ENCODE measurements at regions not wholly inside any gene's neighbourhood (a gene's known extent, or its start where the extent isn't known, plus 50 kb on each side); places are given as distances from the start of the nearest gene placed in this dataset. TPM values are rescaled to one million over a fixed set of nuclear protein-coding genes. Genes with fewer than 3 reads are reported as not detected.

- no peak overlapping the region for H3K4me3 ChIP-seq
- DNase-seq (ENCODE audit: extremely low read depth in 1 of 4, low spot score in 3 of 4) (no peak), ATAC-seq (no peak), FAIRE-seq (no peak)
- H3K27ac ChIP-seq (ENCODE audit: extremely low read depth, low read depth, low read length) = no peak overlapping the region
- intact Hi-C loops (cut with micrococcal nuclease) = no loop called here
- H3K79me2 ChIP-seq (ENCODE audit: control insufficient read depth, insufficient read depth, low read length) = no peaks in the 10 kb centered on the region
- H3K27me3 ChIP-seq (ENCODE audit: control insufficient read depth in 2 of 2, insufficient read depth in 2 of 2, low read length in 2 of 2) = peaks cover 0 to 3% of the 10 kb centered on the region in 2 experiments; a peak in 2 of 5 replicates
- ChIA-PET POLR2A (no interaction called here), CTCF (ENCODE audit: low intra/inter-chr PET ratio) (no interaction called here)
- H3K9me1 ChIP-seq (ENCODE audit: control insufficient read depth, insufficient read depth, low read length) = no peaks in the 10 kb centered on the region
- H3K36me3 ChIP-seq (ENCODE audit: control insufficient read depth, insufficient read depth, low read length) = no peaks in the 10 kb centered on the region
- 0% methylated on average over 1 of the region's 1 CpG for WGBS (ENCODE audit: insufficient coverage, low coverage, missing lambda C conversion rate)
- H2AFZ ChIP-seq (ENCODE audit: low read depth, low read length) = no peak overlapping the region
- TF ChIP-seq FOXA3 (CRISPR knock-in tag; conservative IDR thresholded peaks at IDR 0.05 in 1 of 2, IDR thresholded peaks at IDR 0.05 in 1 of 2) = no peak
- TF ChIP-seq, protein P1, sequence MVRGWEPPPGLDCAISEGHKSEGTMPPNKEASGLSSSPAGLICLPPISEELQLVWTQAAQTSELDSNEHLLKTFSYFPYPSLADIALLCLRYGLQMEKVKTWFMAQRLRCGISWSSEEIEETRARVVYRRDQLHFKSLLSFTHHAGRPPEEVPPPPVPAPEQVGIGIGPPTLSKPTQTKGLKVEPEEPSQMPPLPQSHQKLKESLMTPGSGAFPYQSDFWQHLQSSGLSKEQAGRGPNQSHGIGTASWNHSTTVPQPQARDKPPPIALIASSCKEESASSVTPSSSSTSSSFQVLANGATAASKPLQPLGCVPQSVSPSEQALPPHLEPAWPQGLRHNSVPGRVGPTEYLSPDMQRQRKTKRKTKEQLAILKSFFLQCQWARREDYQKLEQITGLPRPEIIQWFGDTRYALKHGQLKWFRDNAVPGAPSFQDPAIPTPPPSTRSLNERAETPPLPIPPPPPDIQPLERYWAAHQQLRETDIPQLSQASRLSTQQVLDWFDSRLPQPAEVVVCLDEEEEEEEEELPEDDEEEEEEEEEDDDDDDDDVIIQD (CRISPR knock-in tag; IDR thresholded peaks at IDR 0.05) = no peak
- TF ChIP-seq ZNF23 (CRISPR knock-in tag; IDR thresholded peaks at IDR 0.05) = no peak
- no peak for TF ChIP-seq POLR2B (IDR thresholded peaks at IDR 0.05; ENCODE audit: low read depth, partially characterized antibody)
- TF ChIP-seq CREBBP (IDR thresholded peaks at IDR 0.05; ENCODE audit: low read depth, low read length) = no peak
- no peak for TF ChIP-seq ZSCAN32 (CRISPR knock-in tag; IDR thresholded peaks at IDR 0.05)
- no peak for TF ChIP-seq MED1 (CRISPR knock-in tag; IDR thresholded peaks at IDR 0.05; ENCODE audit: borderline replicate concordance)
- TF ChIP-seq HNRNPLL (IDR thresholded peaks at IDR 0.05; ENCODE audit: low read depth, low read length, poor library complexity, severe bottlenecking) = no peak
- no peak for TF ChIP-seq POLR2G (IDR thresholded peaks at IDR 0.05; ENCODE audit: low read depth, low read length)
- TF ChIP-seq ZNF354B (CRISPR knock-in tag; IDR thresholded peaks at IDR 0.05) = no peak
- no peak for TF ChIP-seq RB1 (IDR thresholded peaks at IDR 0.05; ENCODE audit: low read depth)
- no peak for TF ChIP-seq ZBTB1 (CRISPR knock-in tag; IDR thresholded peaks at IDR 0.05; ENCODE audit: borderline replicate concordance, low read depth)
- in situ Hi-C loops (cut with MboI) = no loop called here
- no peaks in the 10 kb centered on the region for H3K4me1 ChIP-seq (replicated peaks in 1 of 2; ENCODE audit: control insufficient read depth in 2 of 2, insufficient read depth in 2 of 2, low read length in 2 of 2)
- BruUV-seq (replicated peaks) = no TSS peak
- H3K4me2 ChIP-seq (ENCODE audit: insufficient read depth, low read length) = no peak overlapping the region
- H3K9ac ChIP-seq (ENCODE audit: insufficient read depth in 1 of 2, low read depth in 2 of 2, low read length in 2 of 2) = no peak overlapping the region
- H4K20me1 ChIP-seq (replicated peaks; ENCODE audit: control insufficient read depth, insufficient read depth, low read length) = no peaks in the 10 kb centered on the region
- H3K9me3 ChIP-seq (replicated peaks; ENCODE audit: control insufficient read depth, insufficient read depth, low read depth, low read length) = no peaks in the 10 kb centered on the region
Observed at GRCh38 chrX:3768881-3769280, 55.4 kb upstream of the PRKX start.

Small RNA genes lying in the stretch of these regions (small RNA-seq; reads per million reads assigned to genes)
- gene RF00401 = not detected
